GM08714 (cell line): ENCODE measurements at regions not wholly inside any gene's neighbourhood (a gene's known extent, or its start where the extent isn't known, plus 50 kb on each side); places are given as distances from the start of the nearest gene placed in this dataset.
"Not testable (repeated sequence)": the region's sequence is repeated elsewhere in the genome, so short reads cannot be mapped to it uniquely, and the experiment has no call there.

Source experiments
- H3K4me3 ChIP-seq: fragments of 200-500 bp; sonication (Bioruptor generic); 2 replicates; pipeline ENCODE4 v1.5.1; 2014; ENCODE audit warnings: mild to moderate bottlenecking, low read length, inconsistent platforms
- ZNF274 ChIP-seq: IDR thresholded peaks from 2 replicates; pipeline ENCODE4 v1.6.1; 2012; ENCODE audit warnings: mild to moderate bottlenecking, low read depth, low read length

DNA sequence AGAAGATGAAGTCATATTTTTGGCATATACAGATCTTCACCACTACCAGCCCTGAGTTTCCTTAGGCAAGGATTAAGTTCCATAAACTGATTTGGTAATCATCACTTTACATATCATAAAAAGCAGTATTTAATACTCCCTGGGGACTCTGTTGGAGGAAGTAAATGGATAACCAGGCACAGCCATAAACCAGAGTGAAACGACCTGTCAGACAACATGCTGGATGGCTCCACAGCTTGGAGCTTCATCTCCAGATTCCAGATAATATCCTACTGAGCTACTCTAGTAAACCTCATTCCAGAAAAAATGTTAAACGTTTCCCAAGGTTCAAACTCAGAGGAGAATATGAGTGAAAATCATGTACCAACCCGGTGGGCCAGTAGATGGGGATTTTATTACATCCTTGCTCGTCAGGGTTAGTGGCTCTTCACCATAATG is 109.2 kb downstream of the BASP1 start:
- TF ChIP-seq ZNF274, result no peak
- H3K4me3 ChIP-seq, result no peak overlapping the region

DNA sequence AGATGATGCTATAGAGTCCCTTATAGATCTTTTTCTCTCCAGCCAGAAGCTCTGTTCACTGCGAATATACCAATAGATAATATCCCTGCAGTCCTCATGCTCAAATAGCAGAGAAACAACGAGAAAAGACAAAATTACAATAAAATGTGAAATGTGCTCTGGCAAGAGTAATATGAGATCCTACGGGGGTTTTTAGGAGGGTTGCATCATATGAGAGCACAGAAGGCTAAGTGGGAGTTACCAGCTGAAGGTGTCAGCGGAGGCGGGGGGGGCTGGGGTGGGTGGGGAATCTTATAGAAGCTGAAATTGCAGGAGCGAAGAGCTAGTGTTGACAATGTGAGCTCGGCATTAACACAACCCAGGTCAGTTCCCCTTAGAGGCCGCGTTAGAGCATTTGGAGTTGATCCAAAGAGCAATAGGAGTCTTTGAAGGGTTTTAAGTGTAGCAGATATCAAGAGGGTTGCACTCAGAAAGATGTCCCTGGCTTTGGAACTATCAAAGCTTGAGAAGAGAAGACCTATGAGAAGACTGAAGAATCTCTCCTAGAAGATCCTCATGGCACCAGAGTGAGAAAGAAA is 109.7 kb downstream of the BASP1 start:
- TF ChIP-seq ZNF274, result no peak
- H3K4me3 ChIP-seq, result no peak overlapping the region

DNA sequence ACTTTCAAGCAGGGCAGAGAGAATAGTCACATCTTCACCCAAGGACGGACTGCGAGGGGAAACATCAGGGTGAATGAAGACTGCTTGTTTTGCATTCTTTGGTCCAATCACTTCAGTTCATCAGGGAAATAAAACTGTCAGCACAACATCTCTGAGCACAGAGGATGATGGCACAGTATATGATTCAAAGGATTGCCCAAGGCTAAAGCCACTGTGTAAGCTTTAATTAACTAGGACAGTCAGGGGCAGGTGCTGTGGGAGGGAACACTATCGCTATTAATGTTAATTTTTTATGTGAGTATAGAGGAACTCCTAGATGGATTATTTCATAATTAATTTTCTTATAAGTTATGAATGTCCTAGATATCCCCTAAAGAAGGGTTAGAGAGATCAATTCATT is 112.1 kb downstream of the BASP1 start:
- TF ChIP-seq ZNF274, result no peak
- no peak overlapping the region for H3K4me3 ChIP-seq

DNA sequence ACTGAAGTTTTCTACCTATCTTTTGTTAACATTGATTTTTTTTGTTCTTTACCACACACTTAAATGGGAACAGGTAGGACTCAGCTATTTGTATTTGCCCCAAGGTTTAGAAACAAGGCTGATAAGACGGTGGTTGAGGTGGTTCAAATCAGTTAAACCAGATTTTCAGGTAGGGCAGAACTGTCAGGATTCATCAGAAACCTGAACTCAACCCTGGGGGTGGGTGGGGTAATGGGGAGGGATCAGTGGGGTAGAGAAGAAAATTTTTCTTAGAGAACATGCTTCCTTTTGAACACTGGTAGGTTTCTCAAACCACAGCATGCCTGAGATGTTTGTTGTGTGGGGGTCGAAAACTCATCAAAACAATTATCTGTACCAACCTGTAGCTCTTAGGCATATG is 113.0 kb downstream of the BASP1 start:
- no peak for TF ChIP-seq ZNF274
- no peak overlapping the region for H3K4me3 ChIP-seq

DNA sequence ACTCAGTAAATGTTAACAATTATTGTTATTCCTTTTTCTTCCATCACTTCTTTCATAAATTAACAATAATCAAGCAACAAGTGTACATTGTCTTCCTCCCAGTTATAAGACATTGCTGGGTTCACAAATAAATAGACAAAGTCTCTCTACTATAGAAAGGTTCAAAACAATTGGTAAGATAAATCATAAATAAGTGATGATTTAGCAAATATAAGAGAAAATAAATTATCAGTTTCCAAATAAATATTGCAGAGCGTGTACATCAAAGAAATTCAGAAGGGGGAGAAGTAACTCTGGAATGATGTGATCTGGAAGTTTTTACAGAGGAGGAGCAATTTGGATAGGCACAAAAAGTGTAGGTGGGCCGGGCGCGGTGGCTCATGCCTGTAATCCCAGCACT is 114.2 kb downstream of the BASP1 start:
- no peak for TF ChIP-seq ZNF274
- no peak overlapping the region for H3K4me3 ChIP-seq

DNA sequence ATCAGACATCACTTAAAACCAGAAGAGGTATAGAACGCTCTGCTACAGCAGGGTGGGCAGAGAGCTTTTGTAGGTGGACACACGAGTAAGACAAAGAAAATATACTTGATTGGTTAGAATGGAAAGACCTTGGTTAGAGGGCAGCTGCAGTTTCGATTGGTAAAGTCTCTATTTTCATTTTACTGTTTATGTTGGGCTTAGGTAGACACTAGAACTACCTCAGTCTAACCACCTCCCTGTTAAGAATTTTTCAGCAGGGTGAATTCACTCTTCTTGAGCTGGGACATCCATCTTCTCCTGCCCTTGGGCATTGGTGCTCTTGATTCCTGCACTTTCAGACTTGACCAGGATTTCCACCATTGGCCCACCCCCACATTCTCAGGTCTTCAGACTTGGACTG is 116.3 kb downstream of the BASP1 start:
- no peak for TF ChIP-seq ZNF274
- H3K4me3 ChIP-seq, result no peak overlapping the region

DNA sequence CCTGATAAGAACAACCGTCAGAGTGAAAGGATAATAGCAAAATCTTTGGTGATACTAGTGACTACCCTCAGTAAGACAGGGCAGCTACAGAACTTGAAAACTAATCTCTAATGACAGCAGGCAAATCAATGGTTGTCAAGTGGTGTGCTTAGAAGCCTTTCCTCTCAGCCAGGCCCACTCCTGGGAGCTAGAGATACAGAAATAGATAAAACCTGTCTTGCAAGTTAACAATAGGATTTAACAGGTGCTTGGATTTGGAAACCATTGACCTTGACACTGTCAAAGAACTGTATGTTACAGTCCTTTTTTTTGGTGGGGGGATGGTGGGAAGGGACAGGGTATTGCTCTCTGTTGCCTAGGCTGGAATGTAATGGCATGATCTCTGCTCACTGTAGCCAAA is 118.6 kb downstream of the BASP1 start:
- no peak for TF ChIP-seq ZNF274
- H3K4me3 ChIP-seq, result no peak overlapping the region

DNA sequence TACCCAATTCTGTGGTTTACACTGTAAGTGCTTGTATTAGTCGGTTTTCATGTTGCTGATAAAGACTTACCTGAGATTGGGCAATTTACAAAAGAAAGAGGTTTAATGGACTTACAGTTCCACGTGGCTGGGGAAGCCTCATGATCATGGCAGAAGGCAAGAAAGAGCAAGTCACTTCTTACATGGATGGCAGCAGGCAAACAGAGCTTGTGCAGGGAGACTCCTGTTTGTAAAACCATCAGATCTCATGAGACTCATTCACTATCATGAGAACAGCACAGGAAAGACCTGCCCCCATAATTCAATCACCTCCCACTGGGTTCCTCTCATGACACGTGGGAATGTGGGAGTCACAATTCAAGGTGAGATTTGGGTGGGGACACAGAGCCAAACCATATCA is 119.3 kb downstream of the BASP1 start:
- H3K4me3 ChIP-seq, result not testable (repeated sequence)

DNA sequence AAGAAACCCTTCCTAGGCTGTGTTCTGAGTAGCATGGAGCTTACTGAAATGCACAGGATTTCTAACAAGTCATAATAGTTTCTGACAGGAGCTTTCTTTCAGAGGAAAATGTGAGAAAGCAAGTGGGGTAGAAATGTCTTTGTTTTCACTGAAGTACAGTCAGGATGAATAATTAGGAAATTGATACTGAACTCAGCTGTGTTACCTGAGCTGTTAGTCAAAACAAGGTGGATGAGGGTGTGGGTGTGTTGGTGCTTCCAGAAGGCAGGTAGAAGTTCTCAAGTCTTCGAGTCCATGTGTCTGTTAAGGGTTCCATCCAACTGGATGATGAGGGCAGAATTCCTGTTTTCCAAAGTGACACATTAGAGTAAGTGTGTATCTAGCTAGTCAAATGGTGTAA is 122.4 kb downstream of the BASP1 start:
- no peak for TF ChIP-seq ZNF274
- no peak overlapping the region for H3K4me3 ChIP-seq

DNA sequence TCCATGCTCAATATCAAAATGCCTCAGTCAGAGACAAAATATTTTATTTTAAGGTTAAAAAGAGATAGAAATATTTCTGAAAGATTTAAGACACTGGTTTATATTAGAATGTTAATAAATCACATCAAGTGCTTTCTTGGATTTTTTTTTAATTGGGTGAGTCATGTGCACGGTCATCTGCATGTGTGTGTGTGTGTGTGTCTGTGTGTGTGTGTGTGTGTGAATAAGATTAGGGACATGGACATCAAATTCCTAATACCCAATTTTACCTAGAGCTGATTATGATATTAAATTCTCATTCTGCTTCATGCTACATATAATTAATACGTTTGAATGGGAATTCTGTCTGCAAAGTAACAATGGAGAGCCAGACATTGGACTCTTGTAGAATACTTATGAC is 122.9 kb downstream of the BASP1 start:
- no peak overlapping the region for H3K4me3 ChIP-seq
- no peak for TF ChIP-seq ZNF274

DNA sequence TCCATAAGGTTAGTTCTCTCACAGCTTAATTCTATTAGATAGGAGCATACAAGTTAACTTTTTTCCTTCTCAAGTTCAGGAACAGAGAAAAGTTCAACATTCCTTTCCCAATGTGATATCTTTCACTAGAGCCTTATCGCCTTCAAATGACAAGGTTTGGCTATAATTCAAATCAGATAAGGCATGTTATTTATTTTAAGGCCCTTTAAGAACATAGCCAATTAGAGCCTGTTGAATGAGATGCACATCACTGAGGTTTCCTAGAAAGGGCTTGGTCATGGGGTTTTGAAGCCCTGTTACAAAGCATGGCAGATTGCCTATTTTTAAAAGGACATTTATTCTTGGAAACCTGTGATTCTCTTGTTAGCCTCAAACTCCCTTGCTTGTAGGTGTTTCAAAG is 123.4 kb downstream of the BASP1 start:
- no peak overlapping the region for H3K4me3 ChIP-seq
- no peak for TF ChIP-seq ZNF274

DNA sequence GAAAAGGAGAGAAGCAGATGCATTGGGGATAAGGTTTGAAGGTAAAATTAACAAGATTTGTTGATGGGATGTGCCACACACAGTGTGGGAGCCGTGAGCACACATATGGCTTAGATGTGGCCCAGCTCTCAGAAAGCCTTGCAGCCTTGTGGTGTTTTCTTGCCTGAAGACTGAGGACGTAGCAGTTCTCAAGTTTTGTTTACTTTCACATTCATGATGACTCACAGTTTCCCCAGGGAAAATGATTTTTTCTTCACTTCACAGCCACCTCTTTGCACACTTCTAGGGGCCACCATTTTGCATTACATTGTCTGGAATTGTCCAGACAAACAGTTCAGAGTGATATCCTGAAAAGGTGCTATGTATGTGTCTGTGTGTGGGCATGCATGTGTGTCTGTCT is 126.2 kb downstream of the BASP1 start:
- H3K4me3 ChIP-seq, result no peak overlapping the region
- no peak for TF ChIP-seq ZNF274

DNA sequence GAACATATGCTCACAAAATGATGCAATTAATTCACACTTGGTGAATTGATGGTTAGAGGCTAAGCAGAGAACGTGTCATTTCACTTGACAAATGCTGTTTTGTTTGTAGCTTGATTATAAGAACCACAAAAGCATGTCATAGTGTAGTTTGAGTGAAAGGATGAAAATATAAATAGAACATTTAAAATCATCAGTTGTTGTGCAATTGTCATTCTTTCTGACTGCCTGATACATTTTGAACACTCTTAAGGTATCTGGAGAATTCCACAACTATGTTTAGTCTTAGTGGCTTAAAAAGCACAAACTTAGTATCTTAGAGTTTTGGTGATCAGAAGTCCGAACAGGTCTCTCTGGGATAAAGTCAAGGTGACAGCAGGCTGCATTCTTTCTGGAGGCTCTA is 129.4 kb downstream of the BASP1 start:
- TF ChIP-seq ZNF274, result no peak
- H3K4me3 ChIP-seq, result no peak overlapping the region

DNA sequence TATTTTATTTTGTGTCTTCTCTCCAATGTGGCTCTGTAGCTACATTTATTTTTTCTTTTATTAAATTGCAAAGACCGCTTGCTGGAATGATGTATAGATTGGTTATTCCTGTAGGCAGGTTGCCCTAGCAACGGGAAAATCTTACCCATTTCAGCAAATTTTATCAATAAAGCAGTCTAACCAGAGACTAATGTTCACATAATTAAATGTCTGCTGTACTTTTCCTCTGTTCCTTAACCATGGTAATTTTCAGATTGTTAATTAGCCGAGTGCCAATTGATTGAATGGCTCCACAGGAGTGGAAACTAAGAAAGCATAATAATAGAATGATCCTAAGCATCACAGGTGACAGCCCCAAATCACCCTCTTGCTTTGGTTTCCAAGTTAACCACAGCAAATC is 134.8 kb downstream of the BASP1 start:
- no peak for TF ChIP-seq ZNF274
- no peak overlapping the region for H3K4me3 ChIP-seq

DNA sequence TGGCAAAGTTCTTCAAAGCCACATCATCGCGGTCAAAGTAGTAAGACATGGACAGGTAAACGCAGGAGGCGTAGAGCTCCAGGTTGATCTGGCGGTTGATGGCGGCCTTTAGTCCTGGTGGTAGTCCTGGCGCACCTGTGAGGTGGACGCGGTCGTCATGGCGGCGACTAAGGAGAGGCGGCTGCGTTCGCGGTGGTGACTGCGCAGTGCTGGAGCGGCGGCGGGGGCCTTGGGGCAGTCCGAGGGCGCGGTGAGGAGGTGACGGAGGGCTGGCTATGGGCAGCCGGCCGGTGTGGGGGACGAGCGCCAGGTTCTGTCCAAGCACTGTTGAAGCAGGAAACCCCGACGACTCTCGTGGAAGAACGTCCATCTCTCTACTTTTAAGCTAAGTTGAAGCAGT is 136.8 kb downstream of the BASP1 start:
- no peak for TF ChIP-seq ZNF274
- no peak overlapping the region for H3K4me3 ChIP-seq

DNA sequence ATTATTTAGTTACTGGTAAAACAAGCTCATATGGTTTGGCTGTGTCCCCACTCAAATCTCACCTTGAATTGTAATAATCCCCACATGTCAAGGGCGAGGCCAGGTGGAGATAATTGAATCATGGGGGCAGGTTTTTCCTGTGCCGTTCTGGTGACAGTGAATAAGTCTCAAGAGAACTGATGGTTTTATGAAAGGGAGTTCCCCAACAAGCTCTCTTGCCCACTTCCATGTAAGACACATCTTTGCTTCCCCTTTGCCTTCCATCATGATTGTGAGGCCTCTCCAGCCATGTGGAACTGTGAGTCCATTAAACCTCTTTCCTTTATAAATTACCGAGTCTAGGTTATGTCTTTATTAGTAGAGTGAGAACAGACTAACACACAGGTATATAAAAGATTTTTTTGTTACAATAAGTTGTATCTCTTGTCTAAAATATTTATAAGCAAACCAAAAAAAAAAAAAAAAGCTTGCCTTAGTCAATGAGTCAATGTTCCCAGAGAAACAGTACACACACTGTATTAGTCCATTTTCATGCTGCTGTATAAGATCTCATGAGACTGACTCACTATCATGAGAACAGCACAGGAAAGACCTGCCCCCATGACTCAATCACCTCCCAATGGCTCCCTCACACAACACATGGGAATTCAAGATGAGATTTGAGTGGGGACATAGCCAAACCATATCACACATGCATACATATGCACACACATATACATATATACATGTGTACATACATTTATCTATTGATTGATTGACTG is 138.3 kb downstream of the BASP1 start:
- no peak for TF ChIP-seq ZNF274
- H3K4me3 ChIP-seq, result no peak overlapping the region

DNA sequence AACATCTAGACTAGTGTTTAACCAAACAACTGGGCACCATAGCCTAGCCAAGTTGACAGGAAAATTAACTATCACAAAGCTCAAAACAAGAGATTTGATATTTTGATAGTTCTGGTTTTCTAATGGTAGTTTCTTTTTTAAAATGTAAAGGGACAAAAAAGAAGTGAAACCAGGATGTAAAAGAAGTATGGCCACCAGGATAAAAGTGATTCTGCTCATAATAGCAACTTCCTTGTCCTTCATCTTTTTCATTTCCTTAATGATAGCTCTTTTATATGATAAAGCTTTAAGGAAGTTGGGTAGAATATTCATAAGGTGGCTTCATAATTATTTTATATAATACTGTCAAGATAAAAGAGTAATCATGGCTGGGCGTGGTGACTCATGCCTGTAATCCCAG is 139.1 kb downstream of the BASP1 start:
- no peak for TF ChIP-seq ZNF274

More for the DNA sequence above, 139.1 kb downstream of the BASP1 start:
- H3K4me3 ChIP-seq, result no peak overlapping the region
